HL-60/S4 (cell line): ENCODE measurements at regions not wholly inside any gene's neighbourhood (a gene's known extent, or its start where the extent isn't known, plus 50 kb on each side); places are given as distances from the start of the nearest gene placed in this dataset.

ENCODE experiments used
- in situ Hi-C: fragments of 300-500 bp; cut with MboI; formaldehyde crosslinking; loops from 2 replicates; pipeline ENCODE4 v1.14.3; 2022; ENCODE audit warnings: low sequenced_read_pairs

- in situ Hi-C loops: loop anchor here (5.0 to 10.0 kb wide), 3 partner anchors 50 to 262 kb away; no protein-coding TSS in a partner anchor
These were observed 64.4 kb upstream of the TM9SF2 start for GRCh38 chr13:99436686-99437416.

- in situ Hi-C loops: loop anchor here (5.0 to 10.0 kb wide), 3 partner anchors 52 to 264 kb away; no protein-coding TSS in a partner anchor
These were observed 62.2 kb upstream of the TM9SF2 start for GRCh38 chr13:99439048-99439447.

GRCh38 chr13:99439850-99440604, 61.2 kb upstream of the TM9SF2 start:
- in situ Hi-C loops: loop anchor here (5.0 to 10.0 kb wide), 3 partner anchors 53 to 265 kb away; no protein-coding TSS in a partner anchor

GRCh38 chr13:99442273-99442895, 58.9 kb upstream of the TM9SF2 start:
- in situ Hi-C loops: no loop called here

GRCh38 chr13:99446242-99446641, 55.0 kb upstream of the TM9SF2 start:
- in situ Hi-C loops: no loop called here

- in situ Hi-C loops: no loop called here
These were observed 52.7 kb upstream of the TM9SF2 start for GRCh38 chr13:99448546-99448945.

GRCh38 chr13:99450416-99450815, 50.9 kb upstream of the TM9SF2 start:
- in situ Hi-C loops: loop anchor here (25.0 kb wide), 1 partner anchor 437 kb away; no protein-coding TSS in a partner anchor
